Psoas muscle (tissue), 7 donors: ENCODE measurements at regions not wholly inside any gene's neighbourhood (a gene's known extent, or its start where the extent isn't known, plus 50 kb on each side); places are given as distances from the start of the nearest gene placed in this dataset.

ENCODE experiments used
- ATAC-seq, 4 donors: fragments of 200-7000 bp; cut with Tn5 transposase; one replicate each; pipeline ENCODE4 v1.9.1; 2020; ENCODE audit warnings: moderate library complexity in 3 of 4, mild to moderate bottlenecking in 2 of 4
- DNase-seq, 2 donors: peaks; one replicate each; pipeline ENCODE4 v3.0.0-alpha.2; 2020
- H3K27ac ChIP-seq: fragments of 200-600 bp; one replicate; pipeline ENCODE4 v1.8.0; 2022
- H3K27me3 ChIP-seq, 3 donors: fragments of 200-600 bp in 1 of 3; one replicate each; pipeline versions ENCODE4 v1.6.1 to v1.8.0; 2013 to 2022; ENCODE audit warnings: low read length in 2 of 3, mild to moderate bottlenecking in 2 of 3, moderate library complexity in 1 of 3; ENCODE audit not compliant: insufficient read depth in 3 of 3
- H3K36me3 ChIP-seq, 2 donors: fragments of 200-600 bp in 1 of 2; one replicate each; pipeline versions ENCODE4 v1.6.1 to v1.8.0; 2013 to 2022; ENCODE audit warnings: low read depth in 1 of 2, mild to moderate bottlenecking in 1 of 2, moderate library complexity in 1 of 2; ENCODE audit not compliant: insufficient read depth in 1 of 2
- H3K4me1 ChIP-seq: fragments of 200-600 bp; one replicate; pipeline ENCODE4 v1.8.0; 2022
- H3K4me3 ChIP-seq: fragments of 200-600 bp; one replicate; pipeline ENCODE4 v1.8.0; 2022; ENCODE audit warnings: mild to moderate bottlenecking
- H3K9me3 ChIP-seq: fragments of 200-600 bp; one replicate; pipeline ENCODE4 v1.8.0; 2022
- CTCF ChIP-seq: fragments of 200-600 bp; IDR thresholded peaks from one replicate; pipeline ENCODE4 v1.8.0; 2022; ENCODE audit warnings: antibody characterized with exemption
- WGBS, 3 donors: extraction: QIAGEN DNeasy Blood & Tissue Kit; methylation state at CpG; one replicate each; pipeline versions ENCODE4 v1.1.6 to v1.1.7; 2013; 5-methylcytosine and 5-hydroxymethylcytosine counted together
- intact Hi-C, 2 donors: fragments of 100-400 bp; cut with DNase I; formaldehyde crosslinking; loops; one replicate each; pipeline versions ENCODE4 v1.11.0 to v1.14.2; 2022
- donor health status: healthy with polysubstance abuse.
- donor health status: DM: no; HTN: no; CAD: no; lungs with moderate emphysema.
- donor health status: Bipolar disorder and iron deficiency.
- donor health status: healthy.
- donor health status: DM: yes; HTN: yes; CAD: no.
- donor health status: DM: no; HTN: no; CAD: no.
- donor health status: DM: yes; HTN: yes; CAD: no.

GRCh38 chr15:70453766-70454165 lies 309.6 kb downstream of the UACA start:
- no peak for ATAC-seq
- H3K27me3 ChIP-seq, result no peaks in the 10 kb centered on the region
- intact Hi-C loops, result no loop called here
- H3K36me3 ChIP-seq, result no peaks in the 10 kb centered on the region
- no peaks in the 10 kb centered on the region for H3K4me1 ChIP-seq
- H3K27ac ChIP-seq, result no peak overlapping the region
- no peak for DNase-seq
- H3K9me3 ChIP-seq, result no peaks in the 10 kb centered on the region
- WGBS, 3 donors, result 84 to 89% (median 85%) methylated on average over 5 of the region's 5 CpGs
- H3K4me3 ChIP-seq, result no peak overlapping the region
- no peak for TF ChIP-seq CTCF

DNA sequence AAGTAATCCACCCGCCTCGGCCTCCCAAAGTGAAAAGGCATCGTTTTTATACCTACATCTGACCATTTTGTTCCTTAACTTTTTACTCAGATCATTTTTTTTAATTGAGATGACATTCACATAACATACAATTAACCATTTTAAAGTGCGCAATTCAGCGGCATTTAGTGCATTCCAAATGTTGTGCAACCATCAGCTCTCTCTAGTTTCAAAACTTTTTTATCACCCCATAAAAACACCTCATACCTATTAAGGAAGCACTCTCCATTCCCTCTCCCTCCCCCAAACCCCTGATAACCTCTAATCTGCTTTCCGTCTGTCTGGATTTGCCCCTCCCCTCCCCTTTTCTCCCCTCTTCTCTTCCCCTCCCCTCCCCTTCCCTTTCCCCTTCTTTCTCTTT lies 310.1 kb downstream of the UACA start:
- Histone ChIP-seq H3K27me3 (no peaks in the 10 kb centered on the region), H3K4me1 (no peaks in the 10 kb centered on the region), H3K4me3 (no peak overlapping the region), H3K9me3 (no peaks in the 10 kb centered on the region), H3K27ac (no peak overlapping the region), H3K36me3 (no peaks in the 10 kb centered on the region)
- 77 to 89% (median 86%) methylated on average over 6 of the region's 6 CpGs for WGBS, 3 donors
- DNase-seq (no peak), ATAC-seq (no peak)
- TF ChIP-seq CTCF, result no peak
- intact Hi-C loops, result no loop called here

GRCh38 chr15:70451821-70452653 lies 311.3 kb downstream of the UACA start:
- Histone ChIP-seq H3K9me3 (no peaks in the 10 kb centered on the region), H3K4me1 (no peaks in the 10 kb centered on the region), H3K27ac (no peak overlapping the region), H3K4me3 (no peak overlapping the region), H3K27me3 (no peaks in the 10 kb centered on the region), H3K36me3 (no peaks in the 10 kb centered on the region)
- intact Hi-C loops, result no loop called here
- ATAC-seq (no peak), DNase-seq (no peak)
- TF ChIP-seq CTCF, result no peak
- WGBS, 3 donors, result 73 to 79% (median 73%) methylated on average over 26 of the region's 26 CpGs

- 88 to 89% (median 88%) methylated on average over 3 of the region's 3 CpGs for WGBS, 3 donors
- intact Hi-C loops, result no loop called here
- TF ChIP-seq CTCF, result no peak
- ATAC-seq (no peak), DNase-seq (no peak)
- Histone ChIP-seq H3K4me1 (no peaks in the 10 kb centered on the region), H3K27me3 (no peaks in the 10 kb centered on the region), H3K36me3 (no peaks in the 10 kb centered on the region), H3K9me3 (no peaks in the 10 kb centered on the region), H3K27ac (no peak overlapping the region), H3K4me3 (no peak overlapping the region)
These were observed 313.3 kb downstream of the UACA start for GRCh38 chr15:70450142-70450443.
